Prostate gland (tissue), 2 donors: ENCODE measurements at regions not wholly inside any gene's neighbourhood (a gene's known extent, or its start where the extent isn't known, plus 50 kb on each side); places are given as distances from the start of the nearest gene placed in this dataset.
"Not testable (repeated sequence)": the region's sequence is repeated elsewhere in the genome, so short reads cannot be mapped to it uniquely, and the experiment has no call there.

Source experiments
- DNase-seq: peaks from one replicate; pipeline ENCODE4 v3.0.0-alpha.2; 2019; ENCODE audit warnings: low spot score
- H3K27ac ChIP-seq, 2 donors: fragments of 200-600 bp; sonication (generic); 2 replicates each; pipeline ENCODE4 v1.5.1; 2017 to 2019
- H3K27me3 ChIP-seq: fragments of 200-600 bp; sonication (generic); replicated peaks from 2 replicates; pipeline ENCODE4 v1.5.1; 2019; ENCODE audit not compliant: insufficient read depth
- H3K36me3 ChIP-seq, 2 donors: fragments of 200-600 bp; sonication (generic); 1 replicate in 1 of 2; 2 replicates in 1 of 2; pipeline versions ENCODE4 v1.5.1 to v1.8.1; 2017 to 2019
- H3K4me1 ChIP-seq: fragments of 200-600 bp; sonication (generic); replicated peaks from 2 replicates; pipeline ENCODE4 v1.5.1; 2019
- H3K4me3 ChIP-seq, 2 donors: fragments of 200-600 bp; sonication (generic); 2 replicates each; pipeline ENCODE4 v1.5.1; 2017 to 2019
- H3K9me3 ChIP-seq: fragments of 200-600 bp; sonication (generic); 2 replicates; pipeline ENCODE4 v1.5.1; 2017
- POLR2A ChIP-seq: fragments of 450-650 bp; IDR thresholded peaks from one replicate; pipeline ENCODE4 v1.6.1; 2016; ENCODE audit warnings: antibody characterized with exemption, mild to moderate bottlenecking
- POLR2AphosphoS5 ChIP-seq: sonication (generic); formaldehyde crosslinking; IDR thresholded peaks from one replicate; pipeline ENCODE4 v1.6.1; 2017; ENCODE audit warnings: antibody characterized with exemption
- WGBS: methylation state at CpG from one replicate; pipeline ENCODE4 v1.1.5; 2018; 5-methylcytosine and 5-hydroxymethylcytosine counted together
- intact Hi-C: fragments of 100-400 bp; cut with DNase I; formaldehyde crosslinking; loops from one replicate; pipeline ENCODE4 v1.14.2; 2022
- TF ChIP-seq, protein P1 (sequence below), 4 experiments: fragments of 200-600 bp in 2 of 4; fragments of 450-650 bp in 2 of 4; sonication (generic) in 2 of 4; IDR thresholded peaks; 1 replicate in 3 of 4; 2 replicates in 1 of 4; pipeline ENCODE4 v1.5.1; 2016 to 2019; ENCODE audit warnings: antibody characterized with exemption in 4 of 4, mild to moderate bottlenecking in 2 of 4, moderate library complexity in 2 of 4

DNA sequence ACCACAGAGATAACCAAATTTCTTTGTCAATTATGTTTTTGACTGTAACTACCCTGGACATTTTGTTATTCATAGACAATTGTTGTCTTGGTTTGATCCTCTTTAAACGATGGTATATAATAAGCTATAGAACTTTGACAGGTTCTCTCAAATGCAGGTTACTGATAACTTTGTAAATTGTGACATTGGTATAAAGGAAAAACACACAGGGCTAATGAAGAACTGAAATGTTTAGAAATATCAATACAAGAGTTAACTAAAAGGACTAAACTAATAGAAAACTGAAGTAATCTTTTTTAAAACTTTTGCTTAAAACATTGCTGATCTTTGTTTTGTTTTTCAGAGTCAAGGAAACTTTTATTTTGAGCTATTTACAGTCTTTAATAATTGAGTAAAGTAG is 124.8 kb downstream of the TPBG start:
- TF ChIP-seq, protein P1, sequence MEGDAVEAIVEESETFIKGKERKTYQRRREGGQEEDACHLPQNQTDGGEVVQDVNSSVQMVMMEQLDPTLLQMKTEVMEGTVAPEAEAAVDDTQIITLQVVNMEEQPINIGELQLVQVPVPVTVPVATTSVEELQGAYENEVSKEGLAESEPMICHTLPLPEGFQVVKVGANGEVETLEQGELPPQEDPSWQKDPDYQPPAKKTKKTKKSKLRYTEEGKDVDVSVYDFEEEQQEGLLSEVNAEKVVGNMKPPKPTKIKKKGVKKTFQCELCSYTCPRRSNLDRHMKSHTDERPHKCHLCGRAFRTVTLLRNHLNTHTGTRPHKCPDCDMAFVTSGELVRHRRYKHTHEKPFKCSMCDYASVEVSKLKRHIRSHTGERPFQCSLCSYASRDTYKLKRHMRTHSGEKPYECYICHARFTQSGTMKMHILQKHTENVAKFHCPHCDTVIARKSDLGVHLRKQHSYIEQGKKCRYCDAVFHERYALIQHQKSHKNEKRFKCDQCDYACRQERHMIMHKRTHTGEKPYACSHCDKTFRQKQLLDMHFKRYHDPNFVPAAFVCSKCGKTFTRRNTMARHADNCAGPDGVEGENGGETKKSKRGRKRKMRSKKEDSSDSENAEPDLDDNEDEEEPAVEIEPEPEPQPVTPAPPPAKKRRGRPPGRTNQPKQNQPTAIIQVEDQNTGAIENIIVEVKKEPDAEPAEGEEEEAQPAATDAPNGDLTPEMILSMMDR (IDR thresholded peaks at IDR 0.05) = no peak
- TF ChIP-seq POLR2A = no peak
- TF ChIP-seq POLR2AphosphoS5 = no peak
- no peak overlapping the region for H3K27ac ChIP-seq
- no peak for DNase-seq
- H3K9me3 ChIP-seq = no peaks in the 10 kb centered on the region
- H3K36me3 ChIP-seq = no peaks in the 10 kb centered on the region
- no peaks in the 10 kb centered on the region for H3K4me1 ChIP-seq
- H3K4me3 ChIP-seq = no peak overlapping the region
- no peaks in the 10 kb centered on the region for H3K27me3 ChIP-seq
- intact Hi-C loops = no loop called here
- WGBS = 78% methylated on average over 1 of the region's 1 CpG

DNA sequence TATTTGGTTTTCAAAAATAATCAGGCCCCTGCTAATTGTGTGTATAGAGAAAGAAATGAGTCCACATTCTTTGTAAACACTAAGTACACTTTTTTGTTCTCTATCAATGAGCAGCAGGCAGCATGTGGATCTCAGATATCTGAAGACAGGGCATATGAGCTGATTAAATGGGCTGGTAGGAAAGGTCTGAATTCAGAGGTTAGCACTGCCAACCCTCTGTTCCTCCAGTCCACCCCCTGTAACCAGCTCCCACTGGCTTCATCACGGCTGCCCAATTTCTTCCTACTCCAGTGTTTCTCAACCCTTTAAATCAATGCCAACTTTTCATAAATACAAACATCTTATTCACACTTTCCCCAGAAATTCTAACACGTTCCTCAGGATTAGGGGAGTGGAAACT is 128.5 kb downstream of the TPBG start:
- Histone ChIP-seq H3K4me3 (no peak overlapping the region), H3K9me3 (no peaks in the 10 kb centered on the region), H3K36me3 (no peaks in the 10 kb centered on the region), H3K27ac (no peak overlapping the region), H3K4me1 (no peaks in the 10 kb centered on the region), H3K27me3 (no peaks in the 10 kb centered on the region)
- TF ChIP-seq POLR2AphosphoS5 (no peak), POLR2A (no peak)
- TF ChIP-seq, protein P1 (IDR thresholded peaks at IDR 0.05) = no peak
- WGBS = 71% methylated on average over 2 of the region's 2 CpGs
- DNase-seq = no peak
- intact Hi-C loops = no loop called here

DNA sequence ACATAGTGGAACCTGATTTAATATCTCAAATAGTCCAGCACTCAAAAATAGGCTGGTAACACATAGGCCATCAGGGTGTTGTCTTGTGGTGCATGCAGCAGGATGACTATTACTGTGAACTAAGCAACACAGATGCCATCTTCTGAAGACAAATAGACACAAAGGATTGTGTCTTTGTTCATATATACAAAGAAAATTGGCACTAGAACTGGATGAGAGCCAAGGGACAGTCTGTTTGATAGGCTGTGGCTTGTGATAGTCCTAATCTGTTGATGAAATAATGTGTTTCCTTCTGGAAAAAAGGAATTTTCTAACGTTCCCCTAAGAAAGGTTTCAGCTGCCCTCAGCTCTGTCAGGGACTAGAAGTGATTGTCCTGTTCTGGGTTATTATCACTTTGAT is 129.8 kb downstream of the TPBG start:
- Histone ChIP-seq H3K27ac (no peak overlapping the region), H3K4me3 (no peak overlapping the region), H3K27me3 (no peaks in the 10 kb centered on the region), H3K36me3 (no peaks in the 10 kb centered on the region), H3K4me1 (no peaks in the 10 kb centered on the region), H3K9me3 (no peaks in the 10 kb centered on the region)
- WGBS = 18% methylated on average over 1 of the region's 1 CpG
- intact Hi-C loops = no loop called here
- DNase-seq = no peak
- TF ChIP-seq POLR2A (no peak), POLR2AphosphoS5 (no peak)
- TF ChIP-seq, protein P1 (IDR thresholded peaks at IDR 0.05) = no peak

DNA sequence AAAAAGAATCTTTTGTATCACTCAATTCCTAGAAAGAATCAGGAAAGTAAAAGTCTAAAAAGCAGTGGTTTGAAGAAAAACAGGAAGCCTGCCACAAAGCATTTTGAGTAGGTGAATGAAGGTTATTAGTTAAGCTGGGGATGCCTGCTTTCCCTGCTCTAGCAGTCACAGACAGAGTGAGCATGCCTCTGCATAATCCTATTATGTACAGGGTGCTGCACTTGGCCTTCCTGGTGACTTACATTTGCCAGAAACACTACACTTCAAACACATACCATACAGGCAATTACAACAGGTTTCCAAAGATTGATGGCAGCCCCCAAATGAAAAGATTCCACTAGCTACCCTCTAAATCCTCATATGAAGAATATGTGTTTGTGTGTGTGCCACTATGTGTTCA is 130.8 kb downstream of the TPBG start:
- intact Hi-C loops = no loop called here
- H3K27me3 ChIP-seq = no peaks in the 10 kb centered on the region
- H3K4me3 ChIP-seq = no peak overlapping the region
- no peaks in the 10 kb centered on the region for H3K36me3 ChIP-seq
- H3K27ac ChIP-seq = no peak overlapping the region
- TF ChIP-seq POLR2AphosphoS5 (no peak), POLR2A (no peak)
- TF ChIP-seq, protein P1 (IDR thresholded peaks at IDR 0.05) = no peak
- H3K9me3 ChIP-seq = no peaks in the 10 kb centered on the region
- no peaks in the 10 kb centered on the region for H3K4me1 ChIP-seq
- no peak for DNase-seq

DNA sequence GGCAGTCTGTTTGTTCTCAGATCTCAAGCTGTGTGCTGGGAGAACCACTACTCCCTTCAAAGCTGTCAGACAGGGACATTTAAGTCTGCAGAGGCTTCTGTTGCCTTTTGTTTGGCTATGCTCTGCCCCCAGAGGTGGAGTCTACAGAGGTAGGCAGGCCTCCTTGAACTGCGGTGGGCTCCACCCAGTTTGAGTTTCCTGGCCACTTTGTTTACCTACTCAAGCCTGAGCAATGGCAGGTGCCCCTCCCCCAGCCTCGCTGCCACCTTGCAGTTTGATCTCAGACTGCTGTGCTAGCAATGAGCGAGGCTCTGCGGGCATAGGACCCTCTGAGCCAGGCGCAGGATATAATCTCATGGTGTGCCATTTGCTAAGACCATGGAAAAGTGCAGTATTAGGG is 138.3 kb downstream of the TPBG start:
- 89% methylated on average over 5 of the region's 5 CpGs for WGBS
- H3K4me3 ChIP-seq = not testable (repeated sequence)

GRCh38 chr6:82506526-82506925 is 142.9 kb downstream of the TPBG start:
- no peak for DNase-seq
- 89% methylated on average over 1 of the region's 1 CpG for WGBS
- intact Hi-C loops = no loop called here

More for the DNA sequence above, 138.3 kb downstream of the TPBG start:
- H3K9me3 ChIP-seq, H3K27ac ChIP-seq, H3K27me3 ChIP-seq, intact Hi-C loops, H3K36me3 ChIP-seq, H3K4me1 ChIP-seq, DNase-seq: not testable (repeated sequence)

More at GRCh38 chr6:82506526-82506925, 142.9 kb downstream of the TPBG start:
- Histone ChIP-seq H3K36me3 (no peaks in the 10 kb centered on the region), H3K4me1 (no peaks in the 10 kb centered on the region), H3K9me3 (no peaks in the 10 kb centered on the region), H3K4me3 (no peak overlapping the region), H3K27me3 (no peaks in the 10 kb centered on the region), H3K27ac (no peak overlapping the region)
- TF ChIP-seq, protein P1 (IDR thresholded peaks at IDR 0.05) = no peak
- TF ChIP-seq POLR2AphosphoS5 (no peak), POLR2A (no peak)
